Right lobe of liver (tissue), 4 donors: ENCODE measurements at regions not wholly inside any gene's neighbourhood (a gene's known extent, or its start where the extent isn't known, plus 50 kb on each side); places are given as distances from the start of the nearest gene placed in this dataset.

ENCODE experiments used
- CTCF ChIP-seq, 4 donors: fragments of 200-600 bp in 3 of 4; fragments of 450-650 bp in 1 of 4; IDR thresholded peaks; one replicate each; pipeline versions ENCODE4 v1.5.1 to v1.8.0; 2016 to 2022; ENCODE audit warnings: antibody characterized with exemption in 4 of 4, mild to moderate bottlenecking in 2 of 4
- POLR2A ChIP-seq: fragments of 450-650 bp; IDR thresholded peaks from one replicate; pipeline ENCODE4 v1.6.1; 2017; ENCODE audit warnings: antibody characterized with exemption, mild to moderate bottlenecking
- donor health status: DM: no; HTN: no; CAD: no.
- donor health status: DM: no; HTN: no; CAD: no.
- donor health status: DM: no; HTN: yes; CAD: no.

DNA sequence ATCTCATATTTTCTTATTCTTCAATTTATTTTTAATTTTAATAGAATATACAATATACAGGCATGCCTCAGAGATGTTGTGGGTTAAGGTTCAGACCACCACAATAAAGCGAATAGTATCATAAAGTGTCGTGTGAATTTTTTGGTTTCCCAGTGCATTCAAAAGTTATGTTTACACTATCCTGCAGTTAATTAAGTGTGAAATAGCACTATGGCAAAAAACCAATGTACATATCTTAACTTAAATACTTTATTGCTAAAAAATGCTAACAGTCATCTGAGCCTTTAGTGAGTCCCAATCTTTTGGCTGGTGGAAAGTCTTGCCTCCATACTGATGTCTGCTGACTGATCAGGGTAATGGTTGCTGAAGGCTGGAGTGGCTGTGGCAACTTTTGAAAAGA lies 637.6 kb downstream of the TDRD15 start:
- TF ChIP-seq POLR2A, result no peak
- TF ChIP-seq CTCF (IDR thresholded peaks at IDR 0.05), result no peak
